HEK293T (cell line): ENCODE measurements at regions not wholly inside any gene's neighbourhood (a gene's known extent, or its start where the extent isn't known, plus 50 kb on each side); places are given as distances from the start of the nearest gene placed in this dataset.

ENCODE experiments used
- CTCF ChIA-PET: fragments of 350-600 bp; formaldehyde crosslinking; extraction: SDS; loops from one replicate; lab custom pipeline; 2021; ENCODE audit warnings: antibody characterized with exemption, inconsistent platforms; lab: Yijun Ruan, JAX
- POLR2A ChIA-PET: fragments of 350-600 bp; formaldehyde crosslinking; extraction: SDS; loops from one replicate; lab custom pipeline; 2020; ENCODE audit warnings: antibody characterized with exemption, inconsistent platforms; lab: Yijun Ruan, JAX
- DNase-seq: peaks from one replicate; pipeline ENCODE4 v3.0.0; 2012; ENCODE audit warnings: mixed read lengths; ENCODE audit errors: extremely low spot score
- ARNT ChIP-seq: fragments of 450-650 bp; IDR thresholded peaks from 2 replicates; pipeline ENCODE4 v1.6.1; 2017; ENCODE audit warnings: mild to moderate bottlenecking
- BHLHE40 ChIP-seq: fragments of 450-650 bp; IDR thresholded peaks from 2 replicates; pipeline ENCODE4 v1.6.1; 2016; ENCODE audit warnings: mild to moderate bottlenecking, moderate library complexity, borderline replicate concordance
- CTBP1 ChIP-seq: fragments of 450-650 bp; IDR thresholded peaks from 2 replicates; pipeline ENCODE4 v1.6.1; 2016; ENCODE audit warnings: borderline replicate concordance
- ELF4 ChIP-seq: fragments of 450-650 bp; IDR thresholded peaks from 2 replicates; pipeline ENCODE4 v1.6.1; 2017; ENCODE audit warnings: antibody characterized with exemption
- FOXA1 ChIP-seq: fragments of 450-650 bp; IDR thresholded peaks from 2 replicates; pipeline ENCODE4 v1.6.1; 2016; ENCODE audit warnings: mild to moderate bottlenecking
- FOXK2 ChIP-seq: fragments of 450-650 bp; IDR thresholded peaks from 2 replicates; pipeline ENCODE4 v1.6.1; 2016; ENCODE audit warnings: mild to moderate bottlenecking
- FOXM1 ChIP-seq: fragments of 450-650 bp; IDR thresholded peaks from 2 replicates; pipeline ENCODE4 v1.6.1; 2017; ENCODE audit warnings: mild to moderate bottlenecking, borderline replicate concordance
- HDGF ChIP-seq: fragments of 450-650 bp; IDR thresholded peaks from 2 replicates; pipeline ENCODE4 v1.6.1; 2017; ENCODE audit warnings: antibody characterized with exemption, borderline replicate concordance
- L3MBTL2 ChIP-seq: fragments of 450-650 bp; conservative IDR thresholded peaks from 2 replicates; pipeline ENCODE4 v1.6.1; 2016; ENCODE audit warnings: mild to moderate bottlenecking
- LEF1 ChIP-seq: fragments of 450-650 bp; IDR thresholded peaks from 2 replicates; pipeline ENCODE4 v1.6.1; 2017; ENCODE audit warnings: mild to moderate bottlenecking, borderline replicate concordance
- NFRKB ChIP-seq: fragments of 450-650 bp; IDR thresholded peaks from 2 replicates; pipeline ENCODE4 v1.6.1; 2016; ENCODE audit warnings: mild to moderate bottlenecking, moderate library complexity
- SP1 ChIP-seq: fragments of 450-650 bp; IDR thresholded peaks from 2 replicates; pipeline ENCODE4 v1.6.1; 2017
- SUZ12 ChIP-seq: fragments of 450-650 bp; IDR thresholded peaks from 2 replicates; pipeline ENCODE4 v1.6.1; 2016; ENCODE audit warnings: mild to moderate bottlenecking
- TARDBP ChIP-seq: fragments of 450-650 bp; IDR thresholded peaks from 2 replicates; pipeline ENCODE4 v1.6.1; 2016
- ZNF384 ChIP-seq: fragments of 450-650 bp; IDR thresholded peaks from 2 replicates; pipeline ENCODE4 v1.6.1; 2016
- TF ChIP-seq, protein P1 (sequence below): fragments of 450-650 bp; IDR thresholded peaks from 2 replicates; pipeline ENCODE4 v1.6.1; 2016

GRCh38 chr16:61261315-61261714 lies 774.9 kb downstream of the CDH8 start:
- ChIA-PET CTCF (no interaction called here), POLR2A (no interaction called here)
- TF ChIP-seq TARDBP (no peak), LEF1 (no peak), ZNF384 (no peak), L3MBTL2 (no peak)
- DNase-seq: no peak

DNA sequence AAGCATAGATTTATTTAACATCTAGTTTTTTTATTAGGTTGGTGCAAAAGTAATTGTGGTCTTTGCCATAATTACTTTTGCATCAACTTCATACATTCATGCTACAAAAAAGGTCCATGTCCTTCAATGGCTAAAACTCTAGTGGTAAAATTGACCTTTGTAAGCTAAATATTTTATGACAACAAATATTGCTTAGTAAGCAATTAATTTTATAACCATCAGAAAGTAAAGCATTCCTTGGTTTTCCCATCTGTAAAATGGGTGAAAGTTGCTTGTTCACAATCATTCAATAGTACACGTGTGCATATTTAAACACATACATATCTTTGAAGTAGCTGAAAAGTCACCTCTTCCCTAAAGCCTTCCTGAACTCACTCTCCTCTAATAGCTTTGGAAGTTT lies 789.6 kb downstream of the CDH8 start:
- no peak for TF ChIP-seq CTBP1
- ChIA-PET CTCF (no interaction called here), POLR2A (no interaction called here)
- DNase-seq: no peak

DNA sequence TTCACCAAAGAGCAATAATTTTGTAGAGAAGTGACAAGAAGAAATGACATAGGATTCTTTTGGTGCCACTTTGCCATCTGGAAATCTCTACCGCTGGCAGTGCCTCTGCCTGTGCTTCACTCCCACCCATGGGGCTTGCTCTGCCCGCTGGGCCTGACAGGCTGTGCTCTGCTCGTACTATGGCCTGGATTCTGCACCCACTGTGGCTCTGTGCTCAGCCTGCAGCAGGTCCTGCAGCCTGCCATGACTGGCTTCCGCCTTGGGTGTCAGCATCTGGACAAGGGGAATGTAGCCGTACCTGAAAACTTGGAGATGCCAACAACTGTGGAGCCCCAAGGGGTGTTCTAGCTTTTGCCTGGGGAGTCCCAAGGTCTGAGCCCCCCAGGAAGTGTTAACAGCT lies 792.3 kb downstream of the CDH8 start:
- ChIA-PET CTCF (no interaction called here), POLR2A (no interaction called here)
- no peak for DNase-seq
- TF ChIP-seq, protein P1, sequence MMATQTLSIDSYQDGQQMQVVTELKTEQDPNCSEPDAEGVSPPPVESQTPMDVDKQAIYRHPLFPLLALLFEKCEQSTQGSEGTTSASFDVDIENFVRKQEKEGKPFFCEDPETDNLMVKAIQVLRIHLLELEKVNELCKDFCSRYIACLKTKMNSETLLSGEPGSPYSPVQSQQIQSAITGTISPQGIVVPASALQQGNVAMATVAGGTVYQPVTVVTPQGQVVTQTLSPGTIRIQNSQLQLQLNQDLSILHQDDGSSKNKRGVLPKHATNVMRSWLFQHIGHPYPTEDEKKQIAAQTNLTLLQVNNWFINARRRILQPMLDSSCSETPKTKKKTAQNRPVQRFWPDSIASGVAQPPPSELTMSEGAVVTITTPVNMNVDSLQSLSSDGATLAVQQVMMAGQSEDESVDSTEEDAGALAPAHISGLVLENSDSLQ: no peak
- TF ChIP-seq CTBP1 (no peak), FOXK2 (no peak)

DNA sequence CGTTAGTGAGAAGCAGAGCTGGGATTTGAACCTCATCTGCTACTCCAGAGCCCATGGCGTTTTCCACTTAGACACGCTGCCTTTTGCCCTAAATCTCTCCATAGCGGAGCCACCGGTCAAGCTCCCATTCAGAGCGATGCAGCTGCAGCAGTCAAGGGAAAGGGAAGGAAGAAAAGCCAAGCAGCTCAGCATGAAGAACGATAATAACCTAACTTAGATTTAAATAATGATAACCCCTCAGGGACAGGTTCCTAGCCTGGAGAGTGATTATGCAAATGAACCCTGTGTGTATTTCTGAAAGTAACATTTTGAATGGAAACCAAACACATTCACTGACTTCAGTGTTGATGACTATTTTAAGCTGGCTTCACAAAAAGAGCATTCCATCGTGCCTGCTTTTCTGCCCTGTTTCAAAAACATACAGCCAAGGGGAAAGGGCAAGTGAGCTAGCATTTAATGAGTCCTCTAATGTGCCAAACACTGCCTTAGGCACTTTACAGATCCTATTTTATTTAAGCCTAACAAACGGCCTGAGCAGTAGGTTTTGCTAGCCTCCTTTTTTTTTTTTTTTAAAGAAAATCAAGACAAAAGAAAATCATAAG lies 798.3 kb downstream of the CDH8 start:
- TF ChIP-seq SUZ12: no peak
- no peak for TF ChIP-seq L3MBTL2
- TF ChIP-seq FOXK2: no peak
- no peak for TF ChIP-seq SP1
- no peak for TF ChIP-seq LEF1
- TF ChIP-seq, protein P1: no peak
- no peak for TF ChIP-seq ARNT
- no peak for TF ChIP-seq TARDBP
- no peak for TF ChIP-seq ELF4
- TF ChIP-seq FOXA1: no peak
- TF ChIP-seq FOXM1: no peak
- no peak for TF ChIP-seq BHLHE40
- TF ChIP-seq ZNF384: no peak
- TF ChIP-seq CTBP1: no peak
- TF ChIP-seq HDGF: no peak
- TF ChIP-seq NFRKB: no peak
- no peak for DNase-seq
- ChIA-PET POLR2A (no interaction called here), CTCF (no interaction called here)

DNA sequence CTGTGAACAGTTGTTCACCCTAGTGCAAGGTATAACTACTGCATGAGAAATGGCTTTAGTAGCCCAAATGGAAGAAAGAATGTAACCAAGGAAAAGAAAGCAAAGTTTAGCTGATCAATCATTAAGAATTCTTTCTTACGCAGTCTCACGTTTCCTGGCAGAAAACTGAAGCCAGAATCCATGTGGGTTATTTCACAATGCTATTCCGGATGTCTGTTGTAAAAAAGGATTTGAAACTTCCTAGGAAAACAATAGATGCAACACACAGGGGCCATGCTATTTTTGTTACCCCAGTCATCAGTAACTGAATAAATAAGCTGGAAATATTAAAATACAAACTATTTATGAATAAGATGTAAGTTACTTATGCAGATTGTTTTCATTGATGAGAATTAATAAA lies 802.5 kb downstream of the CDH8 start:
- CTCF ChIA-PET: no interaction called here
- POLR2A ChIA-PET: no interaction called here
- DNase-seq: no peak
- no peak for TF ChIP-seq L3MBTL2
- no peak for TF ChIP-seq TARDBP
- no peak for TF ChIP-seq ELF4
- TF ChIP-seq, protein P1: no peak
- TF ChIP-seq SP1: no peak

DNA sequence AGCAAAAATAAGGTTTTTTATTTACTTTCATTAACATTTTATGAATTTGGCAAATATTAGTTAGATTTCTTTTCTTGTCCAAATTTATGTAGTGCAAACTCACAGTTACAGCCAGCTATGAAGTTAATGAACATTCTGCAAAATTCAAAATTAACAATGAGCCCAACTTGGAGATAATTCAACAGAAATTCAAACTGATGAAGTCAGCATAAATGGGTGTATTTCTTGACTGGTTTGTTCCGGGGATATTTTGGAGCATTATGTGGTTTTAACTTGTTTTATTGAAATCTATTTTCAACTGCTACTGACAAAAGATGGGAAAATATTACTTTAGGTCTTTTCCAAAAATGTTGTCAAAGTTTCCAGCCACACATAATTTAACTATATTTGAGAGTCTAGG lies 807.9 kb downstream of the CDH8 start:
- POLR2A ChIA-PET: no interaction called here

More for the DNA sequence above, 807.9 kb downstream of the CDH8 start:
- DNase-seq: no peak
- CTCF ChIA-PET: no interaction called here
- TF ChIP-seq ZNF384 (no peak), FOXM1 (no peak), ARNT (no peak), NFRKB (no peak), TARDBP (no peak), BHLHE40 (no peak), L3MBTL2 (no peak), FOXK2 (no peak), HDGF (no peak), FOXA1 (no peak), SUZ12 (no peak), CTBP1 (no peak), LEF1 (no peak), SP1 (no peak), ELF4 (no peak)
- TF ChIP-seq, protein P1: no peak
